Trophoblast cell (in vitro differentiated cells and primary cell): ENCODE measurements at regions not wholly inside any gene's neighbourhood (a gene's known extent, or its start where the extent isn't known, plus 50 kb on each side); places are given as distances from the start of the nearest gene placed in this dataset.
A peak's percentile ranks its signal among the peaks of the same experiment; 100 is the strongest.

ENCODE experiments used
- DNase-seq, 2 donors: peaks; one replicate each; pipeline ENCODE4 v3.0.0-alpha.2; 2016
- H2AFZ ChIP-seq: 2 replicates; pipeline ENCODE4 v1.6.1; 2013; ENCODE audit warnings: low read length, moderate library complexity, mild to moderate bottlenecking; ENCODE audit not compliant: insufficient read depth, poor library complexity
- H2AK5ac ChIP-seq: 2 replicates; pipeline ENCODE4 v1.6.1; 2013; ENCODE audit warnings: mild to moderate bottlenecking, low read length
- H2BK120ac ChIP-seq: 2 replicates; pipeline ENCODE4 v1.6.1; 2013; ENCODE audit warnings: low read length, mild to moderate bottlenecking, moderate library complexity; ENCODE audit not compliant: insufficient read depth, poor library complexity
- H2BK12ac ChIP-seq: 2 replicates; pipeline ENCODE4 v1.6.1; 2013; ENCODE audit warnings: mild to moderate bottlenecking, low read length, moderate library complexity
- H2BK5ac ChIP-seq: 2 replicates; pipeline ENCODE4 v1.6.1; 2013; ENCODE audit warnings: low read length, low read depth, moderate library complexity, mild to moderate bottlenecking; ENCODE audit not compliant: poor library complexity
- H3K14ac ChIP-seq: 2 replicates; pipeline ENCODE4 v1.6.1; 2013; ENCODE audit warnings: mild to moderate bottlenecking, low read length
- H3K18ac ChIP-seq: 2 replicates; pipeline ENCODE4 v1.6.1; 2013; ENCODE audit warnings: mild to moderate bottlenecking, low read length
- H3K23ac ChIP-seq: 2 replicates; pipeline ENCODE4 v1.6.1; 2013; ENCODE audit warnings: low read length
- H3K27ac ChIP-seq: 2 replicates; pipeline ENCODE4 v1.5.1; 2013; ENCODE audit warnings: low read depth, mild to moderate bottlenecking, inconsistent platforms, low read length, moderate library complexity
- H3K27me3 ChIP-seq: 2 replicates; pipeline ENCODE4 v1.6.1; 2013; ENCODE audit warnings: inconsistent platforms, mild to moderate bottlenecking, low read length, moderate library complexity; ENCODE audit not compliant: insufficient read depth
- H3K36me3 ChIP-seq, 2 experiments: 1 replicate in 1 of 2; 2 replicates in 1 of 2; pipeline ENCODE4 v1.6.1; 2013; ENCODE audit warnings: low read length in 2 of 2, mild to moderate bottlenecking in 2 of 2, moderate library complexity in 1 of 2; ENCODE audit not compliant: insufficient read depth in 2 of 2, control insufficient read depth in 1 of 2
- H3K4ac ChIP-seq: 2 replicates; pipeline ENCODE4 v1.6.1; 2013; ENCODE audit warnings: low read depth, mild to moderate bottlenecking, low read length, moderate library complexity
- H3K4me1 ChIP-seq, 2 experiments: 1 replicate in 1 of 2; 2 replicates in 1 of 2; pipeline ENCODE4 v1.6.1; 2013; ENCODE audit warnings: low read length in 2 of 2, mild to moderate bottlenecking in 2 of 2, moderate library complexity in 1 of 2; ENCODE audit not compliant: insufficient read depth in 2 of 2, control insufficient read depth in 1 of 2
- H3K4me2 ChIP-seq: 2 replicates; pipeline ENCODE4 v1.6.1; 2013; ENCODE audit warnings: inconsistent platforms, mild to moderate bottlenecking, low read length, moderate library complexity
- H3K4me3 ChIP-seq: 2 replicates; pipeline ENCODE4 v1.5.1; 2013; ENCODE audit warnings: mild to moderate bottlenecking, low read depth, low read length, inconsistent platforms
- H3K79me1 ChIP-seq: one replicate; pipeline ENCODE4 v1.6.1; 2013; ENCODE audit warnings: low read length
- H3K79me2 ChIP-seq: 2 replicates; pipeline ENCODE4 v1.6.1; 2013; ENCODE audit warnings: low read length, mild to moderate bottlenecking; ENCODE audit not compliant: control insufficient read depth, insufficient read depth, poor library complexity
- H3K9ac ChIP-seq: 2 replicates; pipeline ENCODE4 v1.6.1; 2013; ENCODE audit warnings: mild to moderate bottlenecking, low read length
- H3K9me3 ChIP-seq: 2 replicates; pipeline ENCODE4 v1.6.1; 2013; ENCODE audit warnings: low read depth, mild to moderate bottlenecking, control low read depth, inconsistent platforms, low read length; ENCODE audit not compliant: insufficient read depth
- H4K12ac ChIP-seq: 2 replicates; pipeline ENCODE4 v1.6.1; 2013; ENCODE audit warnings: low read depth, mild to moderate bottlenecking, low read length, moderate library complexity
- H4K8ac ChIP-seq: 2 replicates; pipeline ENCODE4 v1.6.1; 2013; ENCODE audit warnings: low read depth, mild to moderate bottlenecking, low read length, moderate library complexity
- H4K91ac ChIP-seq: one replicate; pipeline ENCODE4 v1.6.1; 2013; ENCODE audit warnings: low read depth, mild to moderate bottlenecking, low read length, moderate library complexity
- WGBS: extraction: QIAGEN DNeasy Blood & Tissue Kit; methylation state at CpG from one replicate; pipeline ENCODE4 v1.1.7; 2013; ENCODE audit warnings: missing lambda C conversion rate; ENCODE audit not compliant: insufficient read length, insufficient coverage; ENCODE audit errors: extremely low coverage; 5-methylcytosine and 5-hydroxymethylcytosine counted together

- H2BK5ac ChIP-seq = no peak overlapping the region
- peak; percentile 68 to 80 for DNase-seq
- H4K91ac ChIP-seq = no peak overlapping the region
- H3K27ac ChIP-seq = peak overlapping the region; percentile 14
- peaks cover 3% of the 10 kb centered on the region for H3K9me3 ChIP-seq
- WGBS = no CpG with 5 or more reads among the region's 5 CpGs
- no peak overlapping the region for H2BK120ac ChIP-seq
- no peak overlapping the region for H3K14ac ChIP-seq
- no peak overlapping the region for H3K9ac ChIP-seq
- no peak overlapping the region for H4K8ac ChIP-seq
- H4K12ac ChIP-seq = no peak overlapping the region
- peaks cover 3% of the 10 kb centered on the region in 2 experiments for H3K36me3 ChIP-seq
- H2AK5ac ChIP-seq = no peak overlapping the region
- no peak overlapping the region for H2AFZ ChIP-seq
- H3K4ac ChIP-seq = no peak overlapping the region
- H3K4me1 ChIP-seq = peaks cover 3 to 8% of the 10 kb centered on the region in 2 experiments
- no peak overlapping the region for H3K18ac ChIP-seq
- H3K79me1 ChIP-seq = peaks cover 2% of the 10 kb centered on the region
- H3K23ac ChIP-seq = no peak overlapping the region
- H3K27me3 ChIP-seq = no peaks in the 10 kb centered on the region
- no peaks in the 10 kb centered on the region for H3K79me2 ChIP-seq
- peak overlapping the region; percentile 9 for H3K4me2 ChIP-seq
- no peak overlapping the region for H3K4me3 ChIP-seq
- no peak overlapping the region for H2BK12ac ChIP-seq
Observed at GRCh38 chr13:106391271-106391670, 144.2 kb downstream of the EFNB2 start.

DNA sequence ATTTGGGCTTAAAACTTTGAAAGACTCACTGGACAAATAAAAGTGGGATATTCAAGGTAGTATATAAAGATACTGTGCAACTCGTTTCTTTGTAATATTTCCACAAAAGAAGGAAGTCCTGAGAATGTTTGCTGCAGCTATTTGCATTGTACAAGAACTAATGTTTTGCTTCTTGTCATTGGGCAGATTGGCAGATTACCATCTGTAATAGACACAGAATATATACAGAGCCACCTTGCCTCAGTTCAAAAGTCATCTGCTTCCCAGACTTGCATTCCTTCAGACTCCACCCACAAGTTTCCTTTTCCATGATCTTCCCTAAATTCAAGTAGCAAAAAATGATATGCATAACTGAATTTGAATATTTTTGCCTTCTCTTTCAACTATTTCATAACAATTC is 145.1 kb downstream of the EFNB2 start:
- Histone ChIP-seq H2BK120ac (no peak overlapping the region), H3K79me1 (peaks cover 2% of the 10 kb centered on the region), H3K9me3 (peaks cover 3% of the 10 kb centered on the region), H3K4me1 (peaks cover 3 to 8% of the 10 kb centered on the region in 2 experiments), H3K36me3 (peaks cover 3% of the 10 kb centered on the region in 2 experiments), H3K27me3 (no peaks in the 10 kb centered on the region), H4K12ac (no peak overlapping the region), H4K8ac (no peak overlapping the region), H3K27ac (no peak overlapping the region), H3K14ac (no peak overlapping the region), H2AFZ (no peak overlapping the region), H3K23ac (no peak overlapping the region), H3K4ac (no peak overlapping the region), H3K79me2 (no peaks in the 10 kb centered on the region), H2BK12ac (no peak overlapping the region), H2AK5ac (no peak overlapping the region), H3K4me2 (no peak overlapping the region), H3K4me3 (no peak overlapping the region), H4K91ac (no peak overlapping the region), H3K9ac (no peak overlapping the region), H2BK5ac (no peak overlapping the region), H3K18ac (no peak overlapping the region)
- DNase-seq = no peak
- WGBS = no CpG with 5 or more reads among the region's 1 CpG

DNA sequence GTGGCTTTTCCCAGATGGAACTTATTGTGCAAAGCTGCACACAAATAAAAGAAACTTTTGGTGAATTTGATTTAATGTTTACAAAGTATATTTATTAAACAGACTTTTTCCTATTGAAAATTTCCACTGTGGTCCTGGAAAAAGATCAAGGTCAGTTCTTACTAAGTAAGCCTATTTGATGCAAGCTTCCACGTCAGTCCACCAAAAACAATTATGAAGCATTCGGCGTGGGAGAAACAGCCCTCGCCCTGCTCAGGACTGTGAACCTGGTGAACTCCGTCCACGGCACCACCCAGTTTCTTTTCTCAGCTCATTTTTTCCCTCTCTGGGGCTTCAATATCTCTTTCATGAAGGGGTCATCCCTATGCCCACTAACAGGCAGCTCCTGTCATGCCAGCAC is 149.8 kb downstream of the EFNB2 start:
- Histone ChIP-seq H3K79me1 (peaks cover 4% of the 10 kb centered on the region), H3K27ac (no peak overlapping the region), H4K91ac (no peak overlapping the region), H3K4me2 (no peak overlapping the region), H3K4me3 (no peak overlapping the region), H3K4ac (no peak overlapping the region), H2AK5ac (no peak overlapping the region), H4K12ac (no peak overlapping the region), H2BK5ac (no peak overlapping the region), H4K8ac (no peak overlapping the region), H3K79me2 (no peaks in the 10 kb centered on the region), H3K23ac (no peak overlapping the region), H3K27me3 (no peaks in the 10 kb centered on the region), H2BK12ac (no peak overlapping the region), H2BK120ac (no peak overlapping the region), H3K18ac (no peak overlapping the region), H3K4me1 (peaks cover 3 to 10% of the 10 kb centered on the region in 2 experiments), H3K36me3 (peaks cover 3% of the 10 kb centered on the region in 2 experiments), H3K9ac (no peak overlapping the region), H3K9me3 (peaks cover 3% of the 10 kb centered on the region), H2AFZ (no peak overlapping the region), H3K14ac (no peak overlapping the region)
- no peak for DNase-seq
- no CpG with 5 or more reads among the region's 6 CpGs for WGBS

GRCh38 chr13:106384516-106384915 is 150.9 kb downstream of the EFNB2 start:
- H4K8ac ChIP-seq = no peak overlapping the region
- H3K4me3 ChIP-seq = no peak overlapping the region
- H3K14ac ChIP-seq = no peak overlapping the region
- H3K4me2 ChIP-seq = no peak overlapping the region
- H3K36me3 ChIP-seq = peaks cover 3% of the 10 kb centered on the region in 2 experiments
- H3K79me2 ChIP-seq = no peaks in the 10 kb centered on the region
- no peak overlapping the region for H3K9ac ChIP-seq
- no CpG with 5 or more reads among the region's 4 CpGs for WGBS
- H4K91ac ChIP-seq = no peak overlapping the region
- H3K4ac ChIP-seq = no peak overlapping the region
- peaks cover 3 to 13% of the 10 kb centered on the region in 2 experiments for H3K4me1 ChIP-seq
- no peak overlapping the region for H2BK120ac ChIP-seq
- H3K79me1 ChIP-seq = peaks cover 7% of the 10 kb centered on the region
- no peak overlapping the region for H2AFZ ChIP-seq
- peaks cover 3% of the 10 kb centered on the region for H3K9me3 ChIP-seq
- no peak for DNase-seq
- no peak overlapping the region for H3K27ac ChIP-seq
- no peak overlapping the region for H3K18ac ChIP-seq
- H2BK5ac ChIP-seq = no peak overlapping the region
- no peak overlapping the region for H2AK5ac ChIP-seq
- H3K27me3 ChIP-seq = no peaks in the 10 kb centered on the region
- no peak overlapping the region for H3K23ac ChIP-seq
- H4K12ac ChIP-seq = no peak overlapping the region
- no peak overlapping the region for H2BK12ac ChIP-seq
